HG03039 (cell line): ENCODE measurements at regions not wholly inside any gene's neighbourhood (a gene's known extent, or its start where the extent isn't known, plus 50 kb on each side); places are given as distances from the start of the nearest gene placed in this dataset.

Experiments used
- ATAC-seq: cut with Tn5 transposase; IDR thresholded peaks from one replicate; pipeline ENCODE4 v1.9.1; 2021; ENCODE audit warnings: mild to moderate bottlenecking, moderate library complexity; ENCODE audit not compliant: unreplicated experiment

DNA sequence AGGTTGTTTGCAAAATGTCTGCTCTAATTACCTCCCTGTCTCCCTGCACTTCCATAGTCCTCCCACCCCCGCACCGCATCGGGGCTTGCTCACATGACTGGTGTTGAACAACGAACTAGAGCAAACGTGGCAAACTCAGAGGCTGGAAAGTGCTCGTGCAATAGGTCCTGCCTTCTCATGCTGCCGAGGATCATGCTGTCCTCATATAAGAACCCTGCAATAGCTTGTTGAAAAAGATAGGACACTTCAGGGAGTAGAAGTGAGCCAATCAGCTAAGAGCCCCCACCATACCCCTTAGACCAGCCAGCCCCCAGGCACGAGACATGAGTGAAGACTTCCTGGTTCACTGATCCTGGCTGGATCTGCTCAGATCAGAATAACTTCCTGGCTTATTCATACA, 219.2 kb downstream of the C6orf118 start:
- ATAC-seq: no peak

DNA sequence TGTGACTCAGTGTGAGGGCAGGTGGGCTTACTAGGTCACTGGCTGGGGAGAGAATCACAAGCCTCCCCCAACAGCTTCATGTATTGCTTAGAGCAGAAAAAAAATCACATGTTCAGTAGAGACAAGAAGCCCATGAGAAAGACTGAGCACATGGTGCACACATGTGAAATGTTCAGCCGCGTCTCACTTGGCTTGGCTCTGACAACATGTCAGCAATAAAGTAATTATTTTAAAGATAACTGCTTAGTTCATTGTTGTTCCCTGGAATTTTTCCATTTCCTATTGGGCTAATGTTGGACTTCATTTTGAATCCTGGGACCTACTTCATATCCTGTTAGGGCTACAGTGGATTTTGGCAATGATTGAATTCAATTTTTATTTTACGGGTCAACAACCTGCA, 222.6 kb downstream of the C6orf118 start:
- no peak for ATAC-seq

DNA sequence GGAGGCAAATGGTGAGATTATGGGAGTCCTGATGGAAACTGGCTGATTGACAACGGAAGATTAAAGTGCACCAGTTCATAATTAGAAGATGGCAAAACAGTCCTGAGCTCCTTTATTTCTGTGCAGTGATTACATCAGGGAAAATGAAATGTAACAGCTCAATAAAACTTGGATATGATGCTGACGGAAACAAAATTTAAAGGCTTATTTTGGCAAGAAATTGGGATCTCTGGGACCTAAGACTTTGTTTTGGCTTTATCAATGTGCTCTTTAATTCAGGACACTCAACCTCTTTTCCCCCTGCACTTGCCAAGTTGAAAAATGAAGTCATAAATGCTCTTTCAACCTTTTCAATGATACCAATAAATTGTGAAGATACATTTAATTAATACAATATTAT, 226.8 kb downstream of the C6orf118 start:
- ATAC-seq: no peak

DNA sequence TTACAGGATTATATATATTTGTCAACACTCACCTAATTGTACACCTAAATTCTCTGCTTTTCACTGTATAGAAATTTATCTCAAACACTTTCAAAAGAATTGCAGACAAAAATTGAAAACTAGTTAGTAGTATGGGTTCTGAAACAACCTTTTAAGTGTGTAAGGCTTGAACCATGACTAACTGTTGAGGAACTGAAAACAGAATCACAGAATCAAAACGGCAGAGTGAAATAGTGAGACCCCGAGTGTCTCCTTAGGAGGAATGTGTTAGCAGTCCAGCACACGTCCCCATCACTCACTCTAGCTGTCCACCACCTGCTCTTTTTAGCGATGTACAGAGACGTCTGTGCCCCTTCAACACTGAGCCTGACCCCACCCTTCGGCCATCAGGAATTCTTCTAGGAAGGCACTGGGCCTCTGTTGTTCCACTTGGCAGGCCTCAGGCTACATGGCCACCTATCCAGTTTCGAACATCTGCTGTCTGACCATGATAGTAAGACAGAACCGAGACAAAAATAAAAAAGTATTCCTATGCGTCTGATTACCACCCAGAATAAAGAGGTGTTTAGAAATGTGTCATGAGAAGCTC, 227.4 kb downstream of the C6orf118 start:
- ATAC-seq: no peak

DNA sequence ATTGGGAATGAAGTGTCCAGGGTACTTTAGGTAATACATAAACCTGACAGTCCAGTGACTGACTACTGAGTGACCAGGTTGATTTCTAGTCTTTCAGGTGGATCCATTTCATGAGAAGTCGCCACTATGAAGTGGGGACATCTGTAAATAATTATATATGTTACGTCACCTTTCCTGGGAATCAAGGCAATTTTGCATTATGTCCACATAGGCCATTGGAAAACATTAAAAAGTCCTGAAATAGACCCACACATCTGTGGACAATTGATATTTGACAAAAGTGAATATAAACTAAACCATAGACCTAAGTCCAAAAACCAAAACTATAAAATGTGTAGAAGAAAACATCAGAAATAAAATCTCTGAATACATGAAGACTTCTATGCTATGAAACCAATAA, 231.5 kb downstream of the C6orf118 start:
- no peak for ATAC-seq

DNA sequence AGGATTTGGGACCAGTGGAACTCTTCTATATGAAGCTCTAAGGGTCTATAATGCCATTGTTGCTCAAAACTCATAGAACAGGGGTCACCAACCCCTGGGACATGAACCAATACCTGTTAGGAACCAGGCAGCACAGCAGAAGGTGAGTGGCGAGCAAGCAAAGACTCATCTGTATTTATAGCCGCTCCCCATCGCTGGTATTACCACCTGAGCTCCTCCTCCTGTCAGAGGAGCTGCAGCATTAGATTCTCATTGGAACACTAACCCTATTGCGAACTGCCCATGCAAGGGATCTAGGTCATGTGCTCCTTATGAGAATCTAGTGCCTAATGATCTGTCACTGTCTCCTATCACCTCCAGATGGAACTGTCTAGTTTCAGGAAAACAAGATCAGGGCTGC, 237.5 kb downstream of the C6orf118 start:
- ATAC-seq: no peak

DNA sequence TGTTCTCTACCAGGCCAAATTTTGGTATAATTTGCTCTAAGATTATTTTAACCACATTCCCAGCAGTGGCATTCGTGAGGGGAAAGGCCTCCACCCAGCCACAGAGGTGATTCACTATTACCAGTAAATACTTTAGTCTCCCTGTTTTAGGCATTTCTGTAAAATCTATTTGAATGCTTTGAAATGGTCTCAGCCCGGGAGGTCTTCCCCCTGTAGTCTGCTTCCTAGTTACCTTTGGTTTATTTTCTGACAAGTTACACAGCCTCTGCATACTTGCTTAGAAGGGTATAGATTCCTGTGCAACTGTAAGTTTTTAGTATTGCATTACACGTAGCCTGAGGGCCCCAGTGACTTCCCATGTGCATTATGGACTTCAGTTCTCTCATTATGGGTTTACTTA, 248.7 kb downstream of the C6orf118 start:
- ATAC-seq: no peak

DNA sequence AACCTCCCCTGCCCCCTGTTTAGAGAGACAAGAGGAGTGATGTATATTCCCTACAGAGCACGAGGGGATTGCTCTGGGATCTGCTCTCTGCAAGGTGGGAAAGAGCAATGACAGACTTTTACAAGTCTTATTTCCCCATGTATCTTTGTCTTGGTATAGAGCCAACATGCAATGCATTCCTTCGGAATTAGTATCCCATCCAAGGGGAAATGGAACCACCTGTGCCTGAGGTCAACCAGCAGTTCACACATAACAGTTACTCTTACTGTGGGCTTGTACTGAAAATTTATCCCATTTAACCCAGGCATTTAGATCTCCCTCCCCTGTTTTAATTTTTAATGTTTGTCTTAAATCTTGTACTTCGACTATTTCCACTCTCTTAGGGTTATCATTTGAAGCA, 250.4 kb downstream of the C6orf118 start:
- ATAC-seq: no peak

DNA sequence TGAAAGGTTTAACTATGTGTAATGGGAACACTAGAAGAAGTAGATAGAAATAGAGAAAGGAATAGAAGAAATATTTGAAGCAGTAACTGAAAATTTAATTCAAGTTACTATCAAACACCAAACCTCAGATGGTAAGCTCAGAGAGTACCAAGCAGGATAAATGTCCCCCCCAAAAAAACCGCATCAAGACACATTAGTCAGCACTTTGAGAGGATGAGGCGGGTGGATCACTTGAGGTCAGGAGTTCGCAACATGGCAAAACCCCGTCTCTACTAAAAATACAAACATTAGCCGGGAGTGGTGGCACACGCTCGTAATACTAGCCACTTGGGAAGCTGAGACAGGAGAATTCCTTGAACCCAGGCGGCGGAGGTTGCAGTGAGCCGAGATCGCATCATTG, 253.1 kb downstream of the C6orf118 start:
- no peak for ATAC-seq

DNA sequence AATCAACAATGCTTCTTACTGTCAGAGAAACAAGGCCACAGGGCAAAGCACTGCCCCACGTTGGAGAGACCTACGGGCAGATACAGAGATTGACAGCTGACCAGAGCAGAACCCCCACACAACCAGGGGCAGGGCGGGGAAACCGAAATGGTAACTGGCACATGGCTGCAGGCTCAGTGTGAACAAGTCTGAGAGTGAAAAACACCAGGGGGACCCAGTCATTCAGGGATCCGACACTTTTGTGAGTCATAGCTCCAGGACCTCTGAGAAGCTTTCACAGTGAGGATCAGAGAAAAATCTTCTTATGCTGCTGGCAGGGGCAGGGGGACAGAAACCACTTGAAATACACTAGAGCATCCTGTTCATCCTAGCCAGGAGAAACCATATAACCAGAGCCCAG, 254.2 kb downstream of the C6orf118 start:
- no peak for ATAC-seq

DNA sequence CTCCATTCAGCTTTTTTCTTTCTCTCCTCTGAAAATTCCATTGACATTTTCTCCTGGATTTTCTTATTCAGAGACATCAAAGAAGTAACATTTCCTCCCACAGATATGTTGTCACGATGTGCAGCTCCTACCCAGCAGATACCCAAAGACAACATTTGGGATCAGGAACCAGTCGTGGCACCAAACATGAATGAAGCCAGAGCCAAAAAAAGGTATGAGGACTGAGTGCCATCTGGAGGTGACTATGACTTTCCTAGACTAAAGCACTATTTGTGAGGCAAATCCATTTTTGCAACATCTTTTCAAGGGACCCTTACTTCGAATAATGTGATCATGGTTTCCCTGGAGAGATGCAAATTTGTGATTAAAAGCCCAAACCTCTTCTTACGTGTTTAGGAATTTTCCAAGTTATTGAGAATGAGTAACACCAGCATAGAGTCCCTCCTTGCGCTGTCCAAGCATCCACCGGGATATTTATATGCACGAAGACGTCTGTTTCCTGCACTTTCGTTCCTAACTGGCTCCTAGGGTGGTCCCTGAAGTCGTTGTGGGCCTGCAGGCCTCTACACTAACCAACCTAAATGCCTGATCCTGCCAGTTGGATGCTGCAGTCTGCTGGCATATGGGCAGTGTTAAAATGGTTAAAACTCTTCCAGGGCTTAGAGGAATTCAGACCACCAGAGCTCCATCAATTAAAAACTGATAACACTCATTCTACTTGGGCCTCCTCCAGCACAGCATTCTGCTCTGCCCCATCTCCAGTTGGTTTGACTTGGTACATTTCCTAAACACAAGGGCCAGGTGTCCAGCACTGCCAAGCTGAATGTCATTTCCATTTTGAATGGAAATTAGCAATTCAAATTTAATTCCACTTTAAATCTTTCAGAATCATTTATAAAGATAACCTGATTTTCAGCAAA, 256.6 kb downstream of the C6orf118 start:
- ATAC-seq: no peak

DNA sequence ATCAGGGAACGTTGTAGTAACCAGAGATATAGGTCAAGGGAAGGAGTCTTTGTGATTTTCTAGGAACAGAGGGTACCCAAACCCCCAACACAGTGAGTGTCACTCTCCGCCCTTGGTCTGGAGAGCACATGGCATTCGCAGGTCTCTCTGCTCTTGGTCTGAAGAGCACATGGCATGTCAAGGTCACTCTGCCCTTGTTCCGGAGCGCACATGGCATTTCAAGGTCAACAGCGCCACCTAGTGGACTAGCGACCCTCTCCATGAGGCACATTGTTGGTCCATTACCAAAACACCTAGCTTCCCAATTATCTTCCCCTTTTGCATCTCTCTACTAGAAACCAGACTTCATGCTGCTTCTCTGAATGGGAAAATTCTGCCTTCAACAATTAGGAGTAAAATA, 260.0 kb downstream of the C6orf118 start:
- ATAC-seq: no peak

DNA sequence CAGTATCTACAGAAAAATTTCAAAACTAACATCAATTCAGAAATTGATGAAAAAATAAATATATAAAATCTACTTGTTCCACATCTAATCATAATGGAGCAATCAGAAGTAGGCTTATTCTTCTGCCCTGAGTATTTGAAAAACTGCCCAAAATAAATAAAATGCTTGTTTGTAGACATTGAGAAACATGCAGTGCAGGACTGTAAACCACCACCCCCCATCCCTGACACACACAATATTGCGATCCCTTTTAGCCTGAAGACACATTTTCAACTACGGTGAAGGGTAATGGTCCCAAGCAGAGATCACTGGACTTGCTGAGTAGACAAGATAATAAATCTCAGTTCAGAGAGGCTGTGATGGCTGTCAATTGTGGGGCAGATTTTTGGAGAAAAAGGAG, 261.5 kb downstream of the C6orf118 start:
- no peak for ATAC-seq

DNA sequence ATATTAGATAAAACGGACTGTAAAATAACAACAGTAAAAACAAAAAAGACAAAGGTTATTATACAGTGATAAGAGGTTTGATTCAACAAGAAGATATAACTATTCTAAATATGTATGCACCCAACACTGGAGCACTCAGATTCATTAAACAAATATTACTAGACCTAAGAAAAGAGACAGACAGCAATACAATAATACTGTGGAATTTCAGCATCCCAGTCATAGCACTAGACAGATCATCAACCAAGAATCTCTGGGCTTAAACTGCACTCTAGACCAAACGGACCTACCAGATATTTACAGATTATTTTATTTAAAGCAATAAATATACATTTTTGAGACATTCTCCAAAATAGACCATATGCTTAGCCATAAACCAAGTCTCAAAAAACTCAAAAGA, 263.8 kb downstream of the C6orf118 start:
- ATAC-seq: no peak

DNA sequence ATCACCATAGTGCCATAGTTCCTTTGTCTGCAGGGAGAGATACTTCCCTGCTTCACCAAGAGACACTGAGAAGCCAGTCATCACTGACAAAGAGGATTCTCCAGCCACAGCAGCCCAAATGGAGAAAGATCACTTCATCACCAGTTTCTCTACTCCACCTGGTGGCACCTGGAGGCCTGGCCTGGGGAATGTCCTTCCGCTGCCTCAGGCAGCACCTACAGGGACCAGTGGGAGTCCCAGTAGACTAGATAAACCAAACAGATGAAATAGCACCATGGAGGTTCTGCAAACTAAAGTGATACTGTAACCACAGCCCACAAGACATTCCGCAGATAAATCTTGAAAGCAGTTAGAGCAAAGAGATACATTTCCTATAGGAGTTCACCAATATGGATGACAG, 266.5 kb downstream of the C6orf118 start:
- ATAC-seq: no peak

DNA sequence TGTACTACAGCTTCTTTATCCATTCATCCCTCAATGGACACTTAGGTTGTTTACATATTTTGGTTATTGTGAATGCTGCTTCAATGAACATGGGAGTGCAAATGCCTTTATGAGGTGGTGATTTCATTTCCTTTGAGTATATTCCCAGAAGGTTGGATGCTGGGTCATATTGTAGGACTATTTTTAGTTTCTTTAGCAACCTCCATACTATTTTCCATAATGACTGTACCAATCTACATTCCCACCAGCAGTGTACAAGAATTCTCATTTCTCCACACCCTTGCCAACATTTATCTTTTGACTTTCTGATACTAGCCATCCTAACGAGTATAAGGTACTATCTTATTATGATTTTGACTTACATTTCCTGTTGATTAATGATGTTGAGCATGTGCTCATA, 269.0 kb downstream of the C6orf118 start:
- ATAC-seq: no peak

DNA sequence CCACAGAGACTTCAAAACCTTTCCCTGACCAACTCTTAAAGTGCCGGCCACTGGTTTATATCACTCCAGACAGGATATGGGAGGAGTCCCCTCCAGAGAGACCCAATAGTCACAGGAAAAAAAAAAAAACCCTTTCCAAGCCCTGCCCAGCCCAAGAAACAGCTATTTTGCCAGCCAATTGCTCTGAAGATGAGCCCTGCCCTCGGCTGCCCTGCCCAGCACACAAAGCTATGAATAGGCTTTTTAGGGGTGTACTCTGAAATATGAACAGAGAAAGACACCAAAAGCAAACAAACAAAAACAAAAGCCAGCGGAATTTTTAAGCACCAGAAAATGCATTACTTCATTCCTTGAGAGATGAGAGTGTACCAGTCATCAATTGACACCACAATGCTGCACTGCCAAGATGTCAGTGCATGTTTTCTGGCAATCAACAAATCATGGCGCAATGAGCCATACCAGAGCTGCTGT, 275.1 kb downstream of the C6orf118 start:
- no peak for ATAC-seq

DNA sequence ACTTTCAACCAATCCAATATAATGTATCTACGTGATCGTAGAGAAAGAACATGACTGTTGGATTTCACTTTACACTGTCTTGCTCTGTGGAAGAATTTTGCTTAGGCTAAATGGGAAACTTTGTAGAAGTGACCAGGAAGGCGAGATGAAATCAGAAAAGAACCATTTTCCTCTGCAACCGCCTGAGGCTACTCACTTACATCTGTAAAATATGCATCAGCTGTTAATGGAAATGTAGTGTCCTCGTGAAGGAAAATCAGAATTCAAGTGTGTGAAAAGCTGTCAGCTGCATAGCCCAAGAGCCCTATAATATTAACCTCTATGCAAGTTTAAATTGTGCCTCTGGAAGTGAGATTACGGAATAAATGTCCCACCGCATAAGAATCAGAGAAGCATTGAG, 277.9 kb downstream of the C6orf118 start:
- no peak for ATAC-seq

DNA sequence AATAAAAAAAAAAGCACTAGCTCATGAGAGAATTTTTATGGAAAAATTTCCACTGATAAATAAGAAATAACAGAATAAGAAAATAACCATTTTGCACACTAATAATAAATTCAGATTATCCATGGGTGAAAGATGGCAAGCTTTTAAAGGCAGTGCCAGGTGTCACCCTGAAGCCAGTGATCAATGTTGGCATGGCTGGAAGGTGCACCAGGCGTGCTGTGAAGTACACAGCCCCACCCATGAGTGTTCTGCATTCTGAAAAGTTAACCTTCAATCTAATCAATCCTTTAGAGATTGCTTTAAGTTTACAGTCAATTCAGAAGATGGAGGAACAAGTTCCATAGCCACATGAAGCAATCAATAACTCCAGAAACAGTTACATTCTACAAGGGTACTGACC, 284.4 kb downstream of the C6orf118 start:
- ATAC-seq: no peak

DNA sequence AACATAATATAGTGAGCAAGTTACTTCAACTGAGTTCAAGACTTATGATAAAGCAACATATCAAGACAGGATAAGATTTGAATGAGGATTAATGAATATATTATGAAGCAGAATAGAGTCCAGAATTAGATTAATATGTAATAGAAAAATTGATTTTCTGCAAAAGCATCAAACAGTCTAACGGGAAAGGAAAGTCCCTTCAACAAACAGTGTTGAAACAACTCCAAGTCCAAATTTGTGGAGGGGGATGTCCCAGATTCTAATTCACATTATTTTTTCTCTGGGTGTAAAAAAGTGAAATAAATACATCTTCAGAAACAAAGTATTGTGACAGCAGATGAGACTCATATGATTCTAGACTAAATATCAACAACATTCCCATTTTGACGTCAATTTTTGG, 289.7 kb downstream of the C6orf118 start:
- no peak for ATAC-seq

DNA sequence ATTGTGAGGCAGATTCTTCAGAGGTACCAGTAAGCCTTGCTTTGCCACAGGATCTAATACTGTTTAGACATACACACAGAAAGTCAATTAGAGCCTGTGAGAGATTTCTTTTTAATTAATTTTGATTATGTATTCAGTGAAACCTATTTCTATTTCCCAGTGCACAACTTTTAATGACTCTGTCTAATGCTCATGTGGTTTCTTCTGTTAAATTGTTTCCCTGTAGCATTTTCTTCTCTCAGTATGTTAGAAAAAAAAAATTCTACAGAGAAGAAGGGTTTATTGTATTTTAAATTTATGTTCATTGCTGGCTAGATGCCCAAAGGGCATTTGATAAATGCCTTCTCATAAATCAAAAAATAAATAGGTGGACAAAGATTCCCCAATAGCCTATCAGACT, 293.7 kb downstream of the C6orf118 start:
- no peak for ATAC-seq

DNA sequence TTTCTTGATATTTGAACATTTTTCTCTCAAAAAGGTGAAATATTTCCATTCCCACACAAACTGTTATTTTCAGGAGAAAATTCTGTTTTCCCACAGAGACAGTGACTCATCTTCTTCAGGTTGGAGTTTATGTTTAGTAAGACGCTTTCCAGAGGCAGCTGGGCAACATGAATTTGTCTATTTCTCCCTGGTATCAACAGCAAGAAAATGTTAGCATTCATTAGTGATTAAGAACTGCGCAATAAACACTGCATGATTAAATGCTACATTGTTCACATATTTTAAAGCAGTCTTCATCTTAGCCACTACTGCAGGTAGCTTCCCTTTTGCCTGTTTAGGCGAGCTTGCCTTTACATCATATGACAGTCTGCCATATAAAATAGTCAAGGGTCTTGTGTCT, 295.7 kb downstream of the C6orf118 start:
- ATAC-seq: no peak

DNA sequence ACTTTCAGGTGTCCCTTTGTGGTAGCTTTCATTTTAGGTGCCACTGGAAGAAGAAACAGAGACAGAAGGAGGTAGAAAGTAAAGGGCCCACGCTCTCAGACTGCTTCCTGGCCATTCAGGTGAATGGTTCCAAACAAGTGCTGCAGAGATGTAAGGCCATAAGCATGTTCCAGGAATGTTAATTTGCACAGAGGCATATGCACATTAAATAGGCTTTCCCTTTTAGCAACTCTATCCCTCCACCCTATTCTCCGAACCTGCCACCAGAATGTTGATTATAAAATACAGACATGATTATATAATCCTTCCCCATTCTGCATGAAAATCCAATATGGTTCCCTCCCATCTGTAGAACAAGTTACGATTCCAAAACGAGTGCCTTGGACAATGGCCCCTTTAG, 297.2 kb downstream of the C6orf118 start:
- ATAC-seq: no peak
